CD4-positive, CD25-positive, alpha-beta regulatory T cell (primary cell): ENCODE measurements at regions not wholly inside any gene's neighbourhood (a gene's known extent, or its start where the extent isn't known, plus 50 kb on each side); places are given as distances from the start of the nearest gene placed in this dataset.

ENCODE experiments used
- ATAC-seq, 2 donors: fragments of 150-1000 bp; cut with Tn5 transposase; one replicate each; pipeline ENCODE4 v1.10.0; 2021; ENCODE audit warnings: low read depth in 2 of 2, moderate number of reproducible peaks in 2 of 2, moderate library complexity in 1 of 2
- DNase-seq, 3 donors: peaks; one replicate each; pipeline versions ENCODE4 v3.0.0 to v3.0.0-alpha.2; 2012 to 2022; ENCODE audit warnings: mixed read lengths in 1 of 3
- H3K27ac ChIP-seq: one replicate; pipeline ENCODE4 v1.7.0; 2013; ENCODE audit warnings: mild to moderate bottlenecking, low read length; ENCODE audit not compliant: insufficient read depth, poor library complexity, severe bottlenecking
- H3K27me3 ChIP-seq: one replicate; pipeline ENCODE4 v1.7.0; 2013; ENCODE audit warnings: low read length; ENCODE audit not compliant: control insufficient read depth, insufficient read depth
- H3K36me3 ChIP-seq: one replicate; pipeline ENCODE4 v1.7.0; 2013; ENCODE audit warnings: mild to moderate bottlenecking, low read length, moderate library complexity; ENCODE audit not compliant: control insufficient read depth, insufficient read depth
- H3K4me1 ChIP-seq: 2 replicates; pipeline ENCODE4 v1.7.0; 2013; ENCODE audit warnings: mild to moderate bottlenecking, low read length; ENCODE audit not compliant: insufficient read depth, control insufficient read depth, poor library complexity, severe bottlenecking
- H3K4me3 ChIP-seq: one replicate; pipeline ENCODE4 v1.7.0; 2013; ENCODE audit warnings: low read depth, mild to moderate bottlenecking, low read length, moderate library complexity
- H3K9me3 ChIP-seq, 2 experiments: 1 replicate in 1 of 2; 2 replicates in 1 of 2; pipeline ENCODE4 v1.7.0; 2013; ENCODE audit warnings: low read length in 2 of 2, mild to moderate bottlenecking in 1 of 2, moderate library complexity in 1 of 2; ENCODE audit not compliant: control insufficient read depth in 2 of 2
- H3K27ac Mint-ChIP-seq, 3 donors: one replicate each; pipeline ENCODE4 v1.8.0; 2020 to 2022; ENCODE audit warnings: mild to moderate bottlenecking in 3 of 3, mixed read lengths in 3 of 3, moderate library complexity in 2 of 3
- H3K27me3 Mint-ChIP-seq: one replicate; pipeline ENCODE4 v1.8.0; 2022; ENCODE audit warnings: mild to moderate bottlenecking, mixed read lengths
- H3K36me3 Mint-ChIP-seq: one replicate; pipeline ENCODE4 v1.8.0; 2020; ENCODE audit warnings: mixed read lengths
- H3K4me1 Mint-ChIP-seq, 4 donors: one replicate each; pipeline ENCODE4 v1.8.0; 2020 to 2022; ENCODE audit warnings: mixed read lengths in 4 of 4, mild to moderate bottlenecking in 1 of 4
- H3K4me3 Mint-ChIP-seq, 4 donors: one replicate each; pipeline ENCODE4 v1.8.0; 2020 to 2022; ENCODE audit warnings: mild to moderate bottlenecking in 4 of 4, mixed read lengths in 4 of 4, moderate library complexity in 3 of 4
- H3K9me3 Mint-ChIP-seq, 7 donors: one replicate each; pipeline ENCODE4 v1.8.0; 2020 to 2022; ENCODE audit warnings: mixed read lengths in 7 of 7, mild to moderate bottlenecking in 3 of 7, moderate library complexity in 2 of 7

- Histone ChIP-seq H3K9me3 (no peaks in the 10 kb centered on the region), H3K36me3 (no peaks in the 10 kb centered on the region), H3K4me3 (no peak overlapping the region), H3K4me1 (no peaks in the 10 kb centered on the region), H3K27me3 (no peaks in the 10 kb centered on the region), H3K27ac (no peak overlapping the region)
- DNase-seq: no peak
- Mint-ChIP-seq H3K9me3 (peaks cover 0 to 2% (median 0%) of the 10 kb centered on the region in 7 donors), H3K36me3 (peaks cover 4% of the 10 kb centered on the region), H3K4me1 (peaks cover 0 to 2% (median 0%) of the 10 kb centered on the region in 4 donors), H3K27me3 (no peaks in the 10 kb centered on the region), H3K27ac (no peak overlapping the region), H3K4me3 (no peak overlapping the region)
- ATAC-seq: no peak
Observed at GRCh38 chr1:245019910-245020486, 134.8 kb upstream of the KIF26B start.

GRCh38 chr1:245016700-245017099 is 138.1 kb upstream of the KIF26B start:
- no peaks in the 10 kb centered on the region for H3K27me3 ChIP-seq
- H3K4me1 ChIP-seq: no peaks in the 10 kb centered on the region
- Mint-ChIP-seq H3K27ac (peak overlapping the region in 1 of 3 donors; percentile 64), H3K36me3 (peaks cover 4% of the 10 kb centered on the region), H3K4me3 (no peak overlapping the region), H3K27me3 (no peaks in the 10 kb centered on the region), H3K4me1 (peaks cover 0 to 2% (median 0%) of the 10 kb centered on the region in 4 donors), H3K9me3 (peaks cover 0 to 2% (median 0%) of the 10 kb centered on the region in 7 donors)
- no peak overlapping the region for H3K27ac ChIP-seq
- H3K9me3 ChIP-seq: no peaks in the 10 kb centered on the region
- DNase-seq: no peak
- no peaks in the 10 kb centered on the region for H3K36me3 ChIP-seq
- no peak for ATAC-seq
- no peak overlapping the region for H3K4me3 ChIP-seq

- Mint-ChIP-seq H3K4me1 (peaks cover 0 to 2% (median 0%) of the 10 kb centered on the region in 4 donors), H3K9me3 (peaks cover 0 to 2% (median 0%) of the 10 kb centered on the region in 7 donors), H3K36me3 (peaks cover 4% of the 10 kb centered on the region), H3K4me3 (no peak overlapping the region), H3K27ac (no peak overlapping the region), H3K27me3 (no peaks in the 10 kb centered on the region)
- DNase-seq (no peak), ATAC-seq (no peak)
- H3K36me3 ChIP-seq: no peaks in the 10 kb centered on the region
- H3K4me1 ChIP-seq: no peaks in the 10 kb centered on the region
- H3K27me3 ChIP-seq: no peaks in the 10 kb centered on the region
- no peaks in the 10 kb centered on the region for H3K9me3 ChIP-seq
- no peak overlapping the region for H3K27ac ChIP-seq
- no peak overlapping the region for H3K4me3 ChIP-seq
Observed at GRCh38 chr1:245015031-245015430, 139.8 kb upstream of the KIF26B start.

GRCh38 chr1:245014247-245015029 is 140.3 kb upstream of the KIF26B start:
- H3K27ac Mint-ChIP-seq: no peak overlapping the region
- Histone ChIP-seq H3K36me3 (no peaks in the 10 kb centered on the region), H3K27ac (no peak overlapping the region), H3K4me3 (no peak overlapping the region), H3K9me3 (no peaks in the 10 kb centered on the region), H3K4me1 (no peaks in the 10 kb centered on the region), H3K27me3 (no peaks in the 10 kb centered on the region)
- no peak overlapping the region for H3K4me3 Mint-ChIP-seq
- DNase-seq: no peak
- H3K9me3 Mint-ChIP-seq: peaks cover 0 to 2% (median 0%) of the 10 kb centered on the region in 7 donors
- H3K4me1 Mint-ChIP-seq: peaks cover 0 to 2% (median 0%) of the 10 kb centered on the region in 4 donors
- no peak for ATAC-seq
- H3K36me3 Mint-ChIP-seq: peaks cover 4% of the 10 kb centered on the region
- H3K27me3 Mint-ChIP-seq: no peaks in the 10 kb centered on the region

GRCh38 chr1:245010018-245010614 is 144.7 kb upstream of the KIF26B start:
- no peak overlapping the region for H3K27ac Mint-ChIP-seq
- no peak overlapping the region for H3K4me3 Mint-ChIP-seq
- Histone ChIP-seq H3K27ac (no peak overlapping the region), H3K4me3 (no peak overlapping the region), H3K27me3 (no peaks in the 10 kb centered on the region), H3K9me3 (no peaks in the 10 kb centered on the region), H3K36me3 (no peaks in the 10 kb centered on the region), H3K4me1 (no peaks in the 10 kb centered on the region)
- peaks cover 0 to under 1% (median 0%) of the 10 kb centered on the region in 7 donors for H3K9me3 Mint-ChIP-seq
- H3K4me1 Mint-ChIP-seq: no peaks in the 10 kb centered on the region
- H3K27me3 Mint-ChIP-seq: no peaks in the 10 kb centered on the region
- ATAC-seq: no peak
- no peaks in the 10 kb centered on the region for H3K36me3 Mint-ChIP-seq
- DNase-seq: no peak

GRCh38 chr1:245008761-245009160 is 144.4 kb upstream of the HNRNPU start:
- no peaks in the 10 kb centered on the region for H3K9me3 ChIP-seq
- Mint-ChIP-seq H3K9me3 (no peaks in the 10 kb centered on the region), H3K27me3 (no peaks in the 10 kb centered on the region), H3K4me3 (no peak overlapping the region), H3K36me3 (no peaks in the 10 kb centered on the region), H3K4me1 (no peaks in the 10 kb centered on the region), H3K27ac (no peak overlapping the region)
- H3K4me3 ChIP-seq: no peak overlapping the region
- no peaks in the 10 kb centered on the region for H3K36me3 ChIP-seq
- no peak for DNase-seq
- no peak for ATAC-seq
- H3K4me1 ChIP-seq: no peaks in the 10 kb centered on the region
- H3K27ac ChIP-seq: no peak overlapping the region
- H3K27me3 ChIP-seq: no peaks in the 10 kb centered on the region

- no peak overlapping the region for H3K4me3 ChIP-seq
- no peak for ATAC-seq
Observed at GRCh38 chr1:245007852-245008251, 143.5 kb upstream of the HNRNPU start.

More at GRCh38 chr1:245007852-245008251, 143.5 kb upstream of the HNRNPU start:
- Mint-ChIP-seq H3K27ac (no peak overlapping the region), H3K9me3 (no peaks in the 10 kb centered on the region), H3K27me3 (no peaks in the 10 kb centered on the region), H3K4me3 (no peak overlapping the region), H3K4me1 (no peaks in the 10 kb centered on the region), H3K36me3 (no peaks in the 10 kb centered on the region)
- Histone ChIP-seq H3K4me1 (no peaks in the 10 kb centered on the region), H3K27me3 (no peaks in the 10 kb centered on the region), H3K27ac (no peak overlapping the region), H3K9me3 (no peaks in the 10 kb centered on the region), H3K36me3 (no peaks in the 10 kb centered on the region)
- no peak for DNase-seq
